ENCODE measurements at regions not wholly inside any gene's neighbourhood (a gene's known extent, or its start where the extent isn't known, plus 50 kb on each side); places are given as distances from the start of the nearest gene placed in this dataset.

GRCh38 chr6:166800137-166800536 is 156.2 kb downstream of the RNASET2 start:
- Histone ChIP-seq H3K4me2 (ENCODE audit: control insufficient read depth, extremely low read depth, insufficient read depth, low read depth, low read length) (no peak overlapping the region), H3K27ac (ENCODE audit: control insufficient read depth, insufficient read depth, low read length) (no peak overlapping the region), H4K20me1 (ENCODE audit: control insufficient read depth, extremely low read depth, insufficient read depth, low read length) (no peaks in the 10 kb centered on the region), H3K9ac (ENCODE audit: control insufficient read depth, extremely low read depth, insufficient read depth, low read length) (no peak overlapping the region), H3K27me3 (ENCODE audit: control insufficient read depth, extremely low read depth, insufficient read depth, low read length) (no peaks in the 10 kb centered on the region), H2AFZ (ENCODE audit: control insufficient read depth, low read length) (no peak overlapping the region), H3K4me3 (ENCODE audit: control insufficient read depth in 2 of 3, extremely low read depth in 1 of 3, insufficient read depth in 2 of 3, low read depth in 1 of 3, low read length in 3 of 3) (no peak overlapping the region), H3K9me1 (ENCODE audit: control insufficient read depth, extremely low read depth, insufficient read depth, low read length) (no peaks in the 10 kb centered on the region), H3K9me3 (ENCODE audit: control insufficient read depth, low read depth, low read length) (no peaks in the 10 kb centered on the region), H3K79me2 (ENCODE audit: control insufficient read depth, insufficient read depth, low read length) (no peaks in the 10 kb centered on the region), H3K36me3 (ENCODE audit: control insufficient read depth in 2 of 2, extremely low read depth in 1 of 2, insufficient read depth in 2 of 2, low read length in 2 of 2) (no peaks in the 10 kb centered on the region), H3K4me1 (ENCODE audit: control insufficient read depth, extremely low read depth, insufficient read depth, low read length) (no peaks in the 10 kb centered on the region)
- FAIRE-seq, result no peak
- dilution Hi-C loops (cut with MboI; ENCODE audit: extremely low pct_ligation_motif_present, low sequenced_read_pairs), result no loop called here
- DNase-seq (ENCODE audit: low read depth, low spot score), result no peak
- TF ChIP-seq EZH2 (IDR thresholded peaks at IDR 0.05; ENCODE audit: low read length), result no peak

GRCh38 chr6:166798652-166799051 is 157.7 kb downstream of the RNASET2 start:
- FAIRE-seq, result no peak
- Histone ChIP-seq H3K79me2 (ENCODE audit: control insufficient read depth, insufficient read depth, low read length) (no peaks in the 10 kb centered on the region), H3K4me2 (ENCODE audit: control insufficient read depth, extremely low read depth, insufficient read depth, low read depth, low read length) (no peak overlapping the region), H3K4me3 (ENCODE audit: control insufficient read depth in 2 of 3, extremely low read depth in 1 of 3, insufficient read depth in 2 of 3, low read depth in 1 of 3, low read length in 3 of 3) (no peak overlapping the region), H3K27me3 (ENCODE audit: control insufficient read depth, extremely low read depth, insufficient read depth, low read length) (no peaks in the 10 kb centered on the region), H4K20me1 (ENCODE audit: control insufficient read depth, extremely low read depth, insufficient read depth, low read length) (no peaks in the 10 kb centered on the region), H3K9me3 (ENCODE audit: control insufficient read depth, low read depth, low read length) (no peaks in the 10 kb centered on the region), H3K27ac (ENCODE audit: control insufficient read depth, insufficient read depth, low read length) (no peak overlapping the region), H3K9ac (ENCODE audit: control insufficient read depth, extremely low read depth, insufficient read depth, low read length) (no peak overlapping the region), H3K4me1 (ENCODE audit: control insufficient read depth, extremely low read depth, insufficient read depth, low read length) (no peaks in the 10 kb centered on the region), H3K36me3 (ENCODE audit: control insufficient read depth in 2 of 2, extremely low read depth in 1 of 2, insufficient read depth in 2 of 2, low read length in 2 of 2) (no peaks in the 10 kb centered on the region), H3K9me1 (ENCODE audit: control insufficient read depth, extremely low read depth, insufficient read depth, low read length) (no peaks in the 10 kb centered on the region), H2AFZ (ENCODE audit: control insufficient read depth, low read length) (no peak overlapping the region)
- TF ChIP-seq CTCF (optimal IDR thresholded peaks at IDR 0.05 in 1 of 3, IDR thresholded peaks at IDR 0.05 in 1 of 3, conservative IDR thresholded peaks at IDR 0.05 in 1 of 3; ENCODE audit: extremely low read depth in 1 of 3, insufficient read depth in 2 of 3, low read length in 3 of 3) (no peak), EZH2 (IDR thresholded peaks at IDR 0.05; ENCODE audit: low read length) (no peak)
- DNase-seq (ENCODE audit: low read depth, low spot score), result no peak
- dilution Hi-C loops (cut with MboI; ENCODE audit: extremely low pct_ligation_motif_present, low sequenced_read_pairs), result no loop called here

GRCh38 chr6:166796610-166797009 is 159.7 kb downstream of the RNASET2 start:
- Histone ChIP-seq H3K4me2 (ENCODE audit: control insufficient read depth, extremely low read depth, insufficient read depth, low read depth, low read length) (no peak overlapping the region), H3K27ac (ENCODE audit: control insufficient read depth, insufficient read depth, low read length) (no peak overlapping the region), H3K4me3 (ENCODE audit: control insufficient read depth in 2 of 3, extremely low read depth in 1 of 3, insufficient read depth in 2 of 3, low read depth in 1 of 3, low read length in 3 of 3) (no peak overlapping the region), H3K79me2 (ENCODE audit: control insufficient read depth, insufficient read depth, low read length) (no peaks in the 10 kb centered on the region), H3K9me3 (ENCODE audit: control insufficient read depth, low read depth, low read length) (no peaks in the 10 kb centered on the region), H3K36me3 (ENCODE audit: control insufficient read depth in 2 of 2, extremely low read depth in 1 of 2, insufficient read depth in 2 of 2, low read length in 2 of 2) (no peaks in the 10 kb centered on the region), H3K27me3 (ENCODE audit: control insufficient read depth, extremely low read depth, insufficient read depth, low read length) (no peaks in the 10 kb centered on the region), H3K4me1 (ENCODE audit: control insufficient read depth, extremely low read depth, insufficient read depth, low read length) (no peaks in the 10 kb centered on the region), H3K9ac (ENCODE audit: control insufficient read depth, extremely low read depth, insufficient read depth, low read length) (no peak overlapping the region), H4K20me1 (ENCODE audit: control insufficient read depth, extremely low read depth, insufficient read depth, low read length) (no peaks in the 10 kb centered on the region), H2AFZ (ENCODE audit: control insufficient read depth, low read length) (no peak overlapping the region), H3K9me1 (ENCODE audit: control insufficient read depth, extremely low read depth, insufficient read depth, low read length) (no peaks in the 10 kb centered on the region)
- TF ChIP-seq CTCF (optimal IDR thresholded peaks at IDR 0.05 in 1 of 3, IDR thresholded peaks at IDR 0.05 in 1 of 3, conservative IDR thresholded peaks at IDR 0.05 in 1 of 3; ENCODE audit: extremely low read depth in 1 of 3, insufficient read depth in 2 of 3, low read length in 3 of 3) (no peak), EZH2 (IDR thresholded peaks at IDR 0.05; ENCODE audit: low read length) (no peak)
- dilution Hi-C loops (cut with MboI; ENCODE audit: extremely low pct_ligation_motif_present, low sequenced_read_pairs), result no loop called here
- FAIRE-seq (no peak), DNase-seq (ENCODE audit: low read depth, low spot score) (no peak)

All from keratinocyte (primary cell).